SK-N-SH (cell line): ENCODE measurements at regions not wholly inside any gene's neighbourhood (a gene's known extent, or its start where the extent isn't known, plus 50 kb on each side); places are given as distances from the start of the nearest gene placed in this dataset.

Source experiments
- CTCF ChIP-seq: fragments of 200-600 bp; sonication (generic); IDR thresholded peaks from 2 replicates; pipeline ENCODE4 v1.6.1; 2017; ENCODE audit warnings: antibody characterized with exemption, mild to moderate bottlenecking, moderate library complexity
- EZH2phosphoT487 ChIP-seq: fragments of 200-600 bp; sonication (generic); IDR thresholded peaks from 2 replicates; pipeline ENCODE4 v1.6.1; 2017; ENCODE audit warnings: low read depth, mixed run types, mild to moderate bottlenecking, antibody characterized with exemption, moderate library complexity, borderline replicate concordance
- GABPA ChIP-seq: IDR thresholded peaks from 2 replicates; pipeline ENCODE4 v1.4.0; 2012; ENCODE audit warnings: low read depth, mild to moderate bottlenecking
- JUND ChIP-seq: IDR thresholded peaks from 2 replicates; pipeline ENCODE4 v1.4.0; 2012
- MEF2A ChIP-seq: IDR thresholded peaks from 2 replicates; pipeline ENCODE4 v1.4.0; 2012; ENCODE audit warnings: low read depth, borderline replicate concordance
- MXI1 ChIP-seq: IDR thresholded peaks from 2 replicates; pipeline ENCODE4 v1.6.1; 2012; ENCODE audit warnings: mild to moderate bottlenecking, low read depth, low read length, improper control_type of control experiment
- NFIC ChIP-seq: IDR thresholded peaks from 2 replicates; pipeline ENCODE4 v1.4.0; 2012; ENCODE audit warnings: borderline replicate concordance
- NRF1 ChIP-seq: IDR thresholded peaks from 2 replicates; pipeline ENCODE4 v1.6.1; 2012; ENCODE audit warnings: low read depth, mild to moderate bottlenecking, low read length
- POLR2AphosphoS5 ChIP-seq: IDR thresholded peaks from 2 replicates; pipeline ENCODE4 v1.6.1; 2012; ENCODE audit warnings: low read depth, low read length
- REST ChIP-seq: IDR thresholded peaks from 2 replicates; pipeline ENCODE4 v1.6.1; 2012; ENCODE audit warnings: mild to moderate bottlenecking, low read depth, low read length, moderate library complexity
- RFX5 ChIP-seq: IDR thresholded peaks from 2 replicates; pipeline ENCODE4 v1.6.1; 2012; ENCODE audit warnings: mild to moderate bottlenecking, improper control_type of control experiment, low read length
- TEAD4 ChIP-seq: IDR thresholded peaks from 2 replicates; pipeline ENCODE4 v1.4.0; 2012; ENCODE audit warnings: mild to moderate bottlenecking, borderline replicate concordance; ENCODE audit not compliant: insufficient read depth
- USF2 ChIP-seq: fragments of 150-350 bp; IDR thresholded peaks from 2 replicates; pipeline ENCODE4 v1.6.1; 2017; ENCODE audit warnings: antibody characterized with exemption, low read length, low read depth, borderline replicate concordance
- YY1 ChIP-seq: IDR thresholded peaks from 2 replicates; pipeline ENCODE4 v1.4.0; 2012; ENCODE audit warnings: low read depth, mild to moderate bottlenecking

GRCh38 chr16:65235339-65236177, 113.7 kb upstream of the CDH11 start:
- TF ChIP-seq GABPA, result no peak
- TF ChIP-seq JUND, result no peak
- no peak for TF ChIP-seq RFX5
- TF ChIP-seq MXI1, result no peak
- TF ChIP-seq NRF1, result no peak
- no peak for TF ChIP-seq POLR2AphosphoS5
- TF ChIP-seq CTCF, result no peak
- no peak for TF ChIP-seq REST
- no peak for TF ChIP-seq YY1
- no peak for TF ChIP-seq USF2
- no peak for TF ChIP-seq TEAD4
- no peak for TF ChIP-seq MEF2A
- no peak for TF ChIP-seq NFIC
- no peak for TF ChIP-seq EZH2phosphoT487
